Tibial nerve (tissue), 3 donors: ENCODE measurements at regions not wholly inside any gene's neighbourhood (a gene's known extent, or its start where the extent isn't known, plus 50 kb on each side); places are given as distances from the start of the nearest gene placed in this dataset.

Experiments used
- POLR2A ChIP-seq, 2 donors: fragments of 450-650 bp; IDR thresholded peaks; one replicate each; pipeline ENCODE4 v1.6.1; 2017; ENCODE audit warnings: antibody characterized with exemption in 2 of 2, mild to moderate bottlenecking in 2 of 2, moderate library complexity in 2 of 2
- TF ChIP-seq, protein P1 (sequence below), 5 experiments: fragments of 200-600 bp in 3 of 5; fragments of 450-650 bp in 2 of 5; sonication (generic) in 3 of 5; IDR thresholded peaks; one replicate each; pipeline ENCODE4 v1.5.1; 2016 to 2019; ENCODE audit warnings: antibody characterized with exemption in 5 of 5, mild to moderate bottlenecking in 3 of 5, moderate library complexity in 2 of 5

DNA sequence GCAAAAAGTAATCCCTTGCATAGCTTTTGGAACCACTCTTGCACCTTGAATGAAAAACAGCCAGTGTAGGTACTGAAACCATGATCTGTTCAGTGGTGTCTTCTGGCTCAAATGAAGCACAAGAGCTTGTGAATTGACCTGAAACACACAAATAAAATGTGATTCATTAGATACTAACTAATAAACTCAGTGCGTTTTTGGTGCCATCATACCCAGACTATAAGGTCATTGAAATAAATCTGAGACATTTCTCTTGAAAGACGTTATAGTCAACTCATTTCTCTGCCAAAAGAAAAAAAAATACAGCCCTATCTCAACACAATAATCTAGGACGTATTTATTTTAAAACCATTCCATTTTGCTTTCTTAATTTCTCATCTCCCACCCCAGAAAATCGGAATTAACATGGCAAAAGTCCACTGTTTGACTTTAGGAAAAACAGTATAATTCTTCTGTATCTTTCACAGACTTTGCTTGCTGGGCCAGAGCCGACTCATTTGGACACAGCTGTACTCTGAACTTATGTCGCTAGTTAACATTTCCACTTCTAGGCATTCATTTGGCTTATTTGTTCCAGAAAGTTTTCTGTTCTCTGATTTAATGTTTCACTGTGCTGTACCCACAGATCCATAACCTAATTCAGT is 284.9 kb upstream of the TBL1XR1 start:
- no peak for TF ChIP-seq POLR2A (IDR thresholded peaks at IDR 0.05)
- TF ChIP-seq, protein P1, sequence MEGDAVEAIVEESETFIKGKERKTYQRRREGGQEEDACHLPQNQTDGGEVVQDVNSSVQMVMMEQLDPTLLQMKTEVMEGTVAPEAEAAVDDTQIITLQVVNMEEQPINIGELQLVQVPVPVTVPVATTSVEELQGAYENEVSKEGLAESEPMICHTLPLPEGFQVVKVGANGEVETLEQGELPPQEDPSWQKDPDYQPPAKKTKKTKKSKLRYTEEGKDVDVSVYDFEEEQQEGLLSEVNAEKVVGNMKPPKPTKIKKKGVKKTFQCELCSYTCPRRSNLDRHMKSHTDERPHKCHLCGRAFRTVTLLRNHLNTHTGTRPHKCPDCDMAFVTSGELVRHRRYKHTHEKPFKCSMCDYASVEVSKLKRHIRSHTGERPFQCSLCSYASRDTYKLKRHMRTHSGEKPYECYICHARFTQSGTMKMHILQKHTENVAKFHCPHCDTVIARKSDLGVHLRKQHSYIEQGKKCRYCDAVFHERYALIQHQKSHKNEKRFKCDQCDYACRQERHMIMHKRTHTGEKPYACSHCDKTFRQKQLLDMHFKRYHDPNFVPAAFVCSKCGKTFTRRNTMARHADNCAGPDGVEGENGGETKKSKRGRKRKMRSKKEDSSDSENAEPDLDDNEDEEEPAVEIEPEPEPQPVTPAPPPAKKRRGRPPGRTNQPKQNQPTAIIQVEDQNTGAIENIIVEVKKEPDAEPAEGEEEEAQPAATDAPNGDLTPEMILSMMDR (IDR thresholded peaks at IDR 0.05): no peak
